ENCODE measurements at regions not wholly inside any gene's neighbourhood (a gene's known extent, or its start where the extent isn't known, plus 50 kb on each side); places are given as distances from the start of the nearest gene placed in this dataset.

DNA sequence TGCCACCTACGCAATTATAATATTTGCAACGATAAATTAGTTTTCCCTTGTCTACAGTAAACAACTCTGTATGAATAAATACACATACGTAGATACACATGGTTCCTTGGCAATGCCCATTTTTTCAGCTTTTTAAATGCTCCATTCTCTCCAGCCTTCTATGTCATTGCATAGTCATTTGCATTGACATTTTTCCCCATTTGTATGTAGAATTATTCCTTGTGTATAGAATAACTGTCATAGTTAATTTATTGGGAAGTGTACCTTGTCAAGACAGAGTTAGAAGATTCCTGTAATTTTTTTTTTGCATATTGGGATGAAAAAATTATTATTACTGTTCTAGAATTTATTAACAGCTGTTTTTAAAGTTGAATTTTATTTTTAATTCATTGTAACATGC lies 736.7 kb upstream of the DPPA4 start:
- Histone ChIP-seq H3K27me3 (ENCODE audit: insufficient read depth, low read length) (no peaks in the 10 kb centered on the region), H3K9me3 (ENCODE audit: low read depth, low read length) (no peaks in the 10 kb centered on the region), H3K4me3 (ENCODE audit: low read length) (no peak overlapping the region), H3K4me1 (ENCODE audit: insufficient read depth, low read length) (no peaks in the 10 kb centered on the region)

DNA sequence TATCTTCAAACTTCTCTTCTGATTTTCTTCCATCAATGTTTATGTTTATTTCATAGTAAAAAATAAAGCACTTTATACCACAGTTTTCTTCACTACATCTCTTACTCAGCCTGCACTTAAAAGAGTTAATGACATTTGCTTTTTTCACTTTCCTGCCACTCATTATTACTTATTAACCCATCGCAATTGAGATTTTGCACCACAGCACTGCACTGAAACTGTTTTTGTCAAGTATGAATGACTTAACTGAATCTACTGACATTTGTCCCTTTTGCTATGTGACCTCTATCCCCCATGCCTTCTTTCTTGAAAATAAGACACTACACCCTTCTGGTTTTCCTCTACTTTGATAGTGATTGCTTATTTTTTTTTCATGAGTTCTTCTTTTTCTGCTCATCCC lies 739.7 kb upstream of the DPPA4 start:
- Histone ChIP-seq H3K9me3 (ENCODE audit: low read depth, low read length) (no peaks in the 10 kb centered on the region), H3K27me3 (ENCODE audit: insufficient read depth, low read length) (no peaks in the 10 kb centered on the region), H3K4me1 (ENCODE audit: insufficient read depth, low read length) (no peaks in the 10 kb centered on the region), H3K4me3 (ENCODE audit: low read length) (no peak overlapping the region)

DNA sequence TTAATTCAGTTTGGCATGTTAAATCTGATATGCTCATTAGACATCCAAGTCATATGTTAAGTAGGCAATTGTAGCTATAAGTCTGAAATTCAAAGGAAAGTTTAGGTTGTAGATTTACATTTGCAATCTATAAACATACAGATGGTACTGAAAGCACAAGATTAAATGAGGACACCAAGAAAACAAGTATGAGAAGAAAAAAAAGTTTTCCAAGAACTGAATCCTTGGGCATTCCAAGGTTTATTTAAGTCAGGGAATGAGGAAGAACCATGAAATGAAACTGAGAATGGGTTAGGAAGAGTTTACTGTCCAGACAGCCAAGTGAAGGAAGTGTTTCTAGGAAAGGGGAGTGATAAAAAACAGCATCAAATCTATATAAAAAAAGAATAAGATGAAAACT lies 756.1 kb upstream of the DPPA4 start:
- no peaks in the 10 kb centered on the region for H3K4me1 ChIP-seq (ENCODE audit: insufficient read depth, low read length)
- H3K9me3 ChIP-seq (ENCODE audit: low read depth, low read length) = no peaks in the 10 kb centered on the region
- no peak overlapping the region for H3K4me3 ChIP-seq (ENCODE audit: low read length)
- H3K27me3 ChIP-seq (ENCODE audit: insufficient read depth, low read length) = no peaks in the 10 kb centered on the region

DNA sequence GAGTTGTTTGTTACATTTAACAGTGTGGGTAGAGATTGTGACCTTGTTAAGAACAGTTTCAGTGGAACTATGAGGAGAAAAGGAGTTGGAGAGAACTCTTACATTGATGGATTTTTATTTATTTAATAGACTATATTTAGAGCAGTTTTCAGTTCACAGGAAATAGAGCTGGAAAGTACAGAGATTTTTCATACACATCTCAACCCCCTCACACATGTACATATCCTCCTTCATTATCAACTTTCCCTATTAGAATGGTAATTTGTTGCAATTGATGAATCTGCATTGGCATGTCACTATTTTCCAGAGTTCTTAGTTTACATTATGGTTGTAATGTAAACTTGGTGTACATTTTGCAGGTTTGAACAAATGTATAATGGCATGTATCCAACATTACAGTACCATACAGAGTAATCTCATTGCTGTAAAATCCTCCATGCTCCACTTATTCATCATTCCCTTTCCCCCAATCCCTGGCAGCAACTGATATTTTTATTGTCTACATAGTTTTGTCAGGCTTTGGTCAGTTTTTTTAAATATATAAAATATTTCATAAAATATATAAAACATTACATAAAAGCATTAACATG lies 756.6 kb upstream of the DPPA4 start:
- H3K4me1 ChIP-seq (ENCODE audit: insufficient read depth, low read length) = no peaks in the 10 kb centered on the region
- H3K27me3 ChIP-seq (ENCODE audit: insufficient read depth, low read length) = no peaks in the 10 kb centered on the region
- no peaks in the 10 kb centered on the region for H3K9me3 ChIP-seq (ENCODE audit: low read depth, low read length)
- H3K4me3 ChIP-seq (ENCODE audit: low read length) = no peak overlapping the region

DNA sequence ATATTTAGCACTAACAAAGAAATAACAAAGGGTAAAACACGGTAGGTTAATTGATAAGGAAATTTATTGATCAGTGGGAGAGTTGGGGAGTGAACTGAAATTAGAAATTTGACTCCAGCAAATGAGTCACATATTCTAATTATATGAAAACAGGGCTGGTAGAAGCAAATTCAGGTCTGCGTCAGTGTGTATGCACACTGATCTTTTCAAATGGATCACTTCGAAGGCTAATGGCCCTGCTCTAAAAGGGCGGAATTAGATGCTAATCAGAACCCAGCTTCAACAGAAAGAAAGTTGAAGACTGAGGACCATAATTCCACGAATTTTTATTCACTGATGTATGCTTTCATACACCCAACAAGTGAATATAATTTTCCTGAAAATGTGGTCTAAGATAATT lies 762.4 kb upstream of the DPPA4 start:
- Histone ChIP-seq H3K4me3 (ENCODE audit: low read length) (no peak overlapping the region), H3K9me3 (ENCODE audit: low read depth, low read length) (no peaks in the 10 kb centered on the region), H3K4me1 (ENCODE audit: insufficient read depth, low read length) (no peaks in the 10 kb centered on the region), H3K27me3 (ENCODE audit: insufficient read depth, low read length) (no peaks in the 10 kb centered on the region)

DNA sequence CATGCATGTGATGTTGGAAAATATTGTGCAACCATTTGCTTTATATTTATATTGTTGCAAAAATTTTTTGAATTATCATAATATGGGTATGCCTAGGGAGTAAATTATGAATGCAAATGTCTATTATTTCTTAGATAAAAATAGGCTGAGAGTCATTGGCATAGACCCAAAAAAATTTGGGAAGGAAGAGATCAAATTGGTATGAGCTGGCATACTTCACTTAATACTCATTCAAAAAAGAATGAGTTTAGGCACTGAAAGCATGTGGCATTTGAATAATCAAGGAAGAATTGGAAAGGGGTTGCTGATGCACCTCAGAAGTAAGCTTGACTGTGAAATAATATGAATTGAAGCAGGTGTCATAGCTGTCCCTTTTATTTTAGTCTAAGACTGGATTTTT lies 764.0 kb upstream of the DPPA4 start:
- Histone ChIP-seq H3K9me3 (ENCODE audit: low read depth, low read length) (no peaks in the 10 kb centered on the region), H3K27me3 (ENCODE audit: insufficient read depth, low read length) (no peaks in the 10 kb centered on the region), H3K4me3 (ENCODE audit: low read length) (no peak overlapping the region), H3K4me1 (ENCODE audit: insufficient read depth, low read length) (no peaks in the 10 kb centered on the region)

DNA sequence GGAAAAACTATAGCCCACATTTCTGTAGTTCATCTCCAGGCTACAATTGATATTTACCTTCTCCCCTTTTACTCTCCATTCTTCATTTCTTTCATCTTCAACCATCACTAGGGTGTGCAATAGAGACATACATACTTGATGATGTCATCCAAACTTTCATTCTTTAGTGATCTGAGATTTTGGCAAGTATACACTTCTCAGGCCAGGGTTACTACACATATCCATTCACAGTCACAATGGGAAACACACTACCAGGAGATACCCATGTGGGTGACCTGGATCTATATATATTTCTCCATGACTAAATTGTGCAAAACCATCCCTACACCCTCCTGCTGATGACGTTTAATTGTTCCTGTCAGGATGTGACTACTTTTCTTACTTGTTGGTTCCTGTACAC lies 769.5 kb upstream of the DPPA4 start:
- Histone ChIP-seq H3K4me1 (ENCODE audit: insufficient read depth, low read length) (no peaks in the 10 kb centered on the region), H3K4me3 (ENCODE audit: low read length) (no peak overlapping the region), H3K27me3 (ENCODE audit: insufficient read depth, low read length) (no peaks in the 10 kb centered on the region), H3K9me3 (ENCODE audit: low read depth, low read length) (no peaks in the 10 kb centered on the region)

DNA sequence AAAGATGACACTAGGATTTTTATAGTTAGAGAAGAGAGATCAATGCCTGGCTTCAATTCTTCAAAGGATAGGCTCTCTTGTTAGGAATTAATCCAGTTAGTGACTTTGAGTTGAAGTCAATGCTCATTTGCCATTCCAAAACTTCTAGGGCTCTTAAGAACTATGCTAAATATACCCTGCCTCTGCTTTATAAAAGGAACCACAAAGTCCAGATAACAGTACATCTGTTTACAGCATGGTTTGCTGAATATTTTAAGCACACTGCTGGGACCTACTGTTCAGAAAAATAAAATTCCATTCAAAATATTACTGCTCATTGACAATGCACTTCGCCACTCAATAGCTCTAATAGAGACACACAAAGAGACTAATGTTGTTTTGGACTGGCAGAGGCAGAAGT lies 786.6 kb upstream of the DPPA4 start:
- Histone ChIP-seq H3K27me3 (ENCODE audit: insufficient read depth, low read length) (no peaks in the 10 kb centered on the region), H3K4me1 (ENCODE audit: insufficient read depth, low read length) (no peaks in the 10 kb centered on the region)

DNA sequence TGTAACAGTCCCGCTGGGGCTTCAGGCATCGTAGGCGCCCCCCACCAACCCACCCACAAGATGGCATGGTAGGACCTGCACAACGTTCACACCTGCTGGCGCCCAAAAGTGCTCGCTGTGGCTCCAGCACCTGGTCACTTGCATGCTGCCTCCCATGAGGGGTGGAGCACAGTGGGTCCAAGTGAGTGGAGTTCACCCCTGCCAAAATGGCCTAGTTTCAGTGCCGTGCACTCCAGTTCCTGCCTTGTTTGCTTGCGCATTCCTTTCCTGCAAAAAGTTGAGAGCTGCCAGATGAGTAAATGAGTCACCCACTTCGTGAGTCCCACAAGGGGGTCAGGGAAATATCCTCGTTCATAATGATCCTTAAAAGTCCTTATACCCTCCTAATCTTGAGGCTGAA lies 788.7 kb upstream of the DPPA4 start:
- Histone ChIP-seq H3K4me1 (ENCODE audit: insufficient read depth, low read length) (no peaks in the 10 kb centered on the region), H3K9me3 (ENCODE audit: low read depth, low read length) (no peaks in the 10 kb centered on the region), H3K27me3 (ENCODE audit: insufficient read depth, low read length) (no peaks in the 10 kb centered on the region), H3K4me3 (ENCODE audit: low read length) (no peak overlapping the region)

More for the DNA sequence above, 786.6 kb upstream of the DPPA4 start:
- H3K9me3 ChIP-seq (ENCODE audit: low read depth, low read length) = no peaks in the 10 kb centered on the region
- no peak overlapping the region for H3K4me3 ChIP-seq (ENCODE audit: low read length)

DNA sequence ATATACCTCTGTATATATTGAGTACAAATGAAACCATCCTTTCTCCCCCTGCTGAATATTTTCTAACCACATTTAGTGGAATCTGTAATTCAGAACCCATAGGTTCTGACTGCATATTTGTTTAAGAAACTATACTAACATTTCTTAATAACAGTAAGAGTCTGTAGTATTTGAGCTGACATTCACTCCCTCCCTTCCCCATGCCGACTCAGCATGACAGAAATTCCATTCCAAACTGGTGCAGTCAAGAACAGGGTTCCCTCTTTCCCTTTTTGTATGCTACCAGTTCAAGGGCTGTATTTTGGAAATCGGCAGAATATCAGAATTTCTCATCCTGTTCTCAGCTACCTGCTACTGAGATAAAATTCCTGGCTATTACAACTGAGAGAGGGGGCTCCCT lies 796.6 kb upstream of the DPPA4 start:
- Histone ChIP-seq H3K27me3 (ENCODE audit: insufficient read depth, low read length) (no peaks in the 10 kb centered on the region), H3K4me3 (ENCODE audit: low read length) (no peak overlapping the region), H3K9me3 (ENCODE audit: low read depth, low read length) (peaks cover 5% of the 10 kb centered on the region), H3K4me1 (ENCODE audit: insufficient read depth, low read length) (no peaks in the 10 kb centered on the region)

DNA sequence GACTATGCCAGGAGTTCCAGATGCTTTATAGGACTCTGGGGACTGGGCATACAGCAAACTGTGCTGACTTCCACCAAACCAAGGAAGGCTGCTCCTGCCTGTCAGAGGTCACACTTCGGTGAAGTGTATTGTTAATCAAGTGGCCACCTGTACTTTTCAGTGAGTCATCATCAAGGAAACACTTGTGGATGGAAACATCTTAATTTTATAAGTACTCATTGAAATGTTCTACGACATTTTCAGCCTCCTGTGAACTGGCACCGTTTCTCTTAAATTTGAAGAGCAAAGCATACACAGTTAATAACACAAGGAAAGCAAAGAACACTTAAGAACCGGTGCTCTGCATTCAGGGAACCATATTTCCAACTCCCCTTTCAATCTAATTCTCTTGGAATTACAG lies 801.7 kb upstream of the DPPA4 start:
- no peak overlapping the region for H3K4me3 ChIP-seq (ENCODE audit: low read length)
- H3K9me3 ChIP-seq (ENCODE audit: low read depth, low read length) = peaks cover 5% of the 10 kb centered on the region
- H3K27me3 ChIP-seq (ENCODE audit: insufficient read depth, low read length) = no peaks in the 10 kb centered on the region

DNA sequence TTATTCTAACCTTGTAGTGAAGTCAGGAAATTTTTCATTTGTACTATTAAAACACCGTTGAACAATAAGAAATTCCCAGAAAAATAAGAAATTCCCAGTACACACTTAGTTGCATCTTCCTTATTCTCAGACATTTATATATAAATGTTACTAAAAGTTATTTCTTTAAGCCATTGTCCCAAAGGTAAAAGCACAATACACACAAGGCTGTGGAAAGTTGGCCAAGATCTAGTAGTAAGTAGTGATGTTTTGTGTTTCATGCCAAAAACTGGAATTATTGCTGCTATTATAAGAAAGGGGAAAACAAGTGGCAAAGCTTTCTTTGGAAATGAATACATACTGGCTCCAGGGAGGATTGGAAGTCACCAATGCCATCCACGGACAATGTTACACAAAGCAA lies 802.5 kb upstream of the DPPA4 start:
- H3K9me3 ChIP-seq (ENCODE audit: low read depth, low read length) = peaks cover 5% of the 10 kb centered on the region

More for the DNA sequence above, 801.7 kb upstream of the DPPA4 start:
- H3K4me1 ChIP-seq (ENCODE audit: insufficient read depth, low read length) = no peaks in the 10 kb centered on the region

DNA sequence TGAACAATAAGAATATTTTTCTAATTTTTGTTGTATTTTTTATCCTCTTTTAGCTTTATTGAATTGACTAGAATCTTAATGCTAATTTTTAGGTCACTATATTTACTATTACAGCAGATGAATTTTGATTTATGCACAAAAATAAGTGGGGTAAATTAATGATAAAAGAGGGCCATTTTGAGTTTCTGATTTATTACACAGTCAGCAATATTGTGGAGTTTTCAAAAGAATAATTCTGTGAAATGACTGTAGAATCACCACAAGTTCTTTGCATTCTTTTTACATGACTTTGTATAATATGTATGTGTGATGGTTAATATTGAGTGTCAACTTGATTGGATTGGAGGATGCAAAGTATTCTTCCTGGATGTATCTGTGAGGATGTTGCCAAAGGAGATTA lies 812.4 kb upstream of the DPPA4 start:
- H3K27me3 ChIP-seq (ENCODE audit: insufficient read depth, low read length) = no peaks in the 10 kb centered on the region
- H3K9me3 ChIP-seq (ENCODE audit: low read depth, low read length) = no peaks in the 10 kb centered on the region

More for the DNA sequence above, 802.5 kb upstream of the DPPA4 start:
- H3K4me1 ChIP-seq (ENCODE audit: insufficient read depth, low read length) = no peaks in the 10 kb centered on the region
- H3K27me3 ChIP-seq (ENCODE audit: insufficient read depth, low read length) = no peaks in the 10 kb centered on the region
- H3K4me3 ChIP-seq (ENCODE audit: low read length) = no peak overlapping the region

DNA sequence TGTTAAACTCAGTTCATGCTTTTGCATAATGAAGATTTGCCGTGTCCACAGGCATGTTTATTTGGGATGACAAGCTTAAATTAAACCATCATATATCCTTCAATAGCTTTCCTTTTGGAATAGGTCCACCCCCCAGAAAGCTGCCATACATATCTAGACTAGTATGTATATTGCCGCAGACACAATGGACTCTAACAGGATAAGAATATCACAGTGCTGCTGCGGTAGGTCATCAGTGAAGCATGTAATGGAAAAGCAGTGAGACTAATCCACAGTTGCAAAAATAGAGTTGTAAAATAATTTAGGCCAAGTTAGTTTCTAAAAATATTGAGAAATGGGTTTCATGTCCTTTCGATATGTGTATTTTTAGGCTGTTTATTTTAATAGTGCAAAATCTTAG lies 819.9 kb upstream of the DPPA4 start:
- Histone ChIP-seq H3K4me3 (ENCODE audit: low read length) (no peak overlapping the region), H3K4me1 (ENCODE audit: insufficient read depth, low read length) (no peaks in the 10 kb centered on the region), H3K9me3 (ENCODE audit: low read depth, low read length) (no peaks in the 10 kb centered on the region), H3K27me3 (ENCODE audit: insufficient read depth, low read length) (no peaks in the 10 kb centered on the region)

More for the DNA sequence above, 812.4 kb upstream of the DPPA4 start:
- Histone ChIP-seq H3K4me3 (ENCODE audit: low read length) (no peak overlapping the region), H3K4me1 (ENCODE audit: insufficient read depth, low read length) (no peaks in the 10 kb centered on the region)

DNA sequence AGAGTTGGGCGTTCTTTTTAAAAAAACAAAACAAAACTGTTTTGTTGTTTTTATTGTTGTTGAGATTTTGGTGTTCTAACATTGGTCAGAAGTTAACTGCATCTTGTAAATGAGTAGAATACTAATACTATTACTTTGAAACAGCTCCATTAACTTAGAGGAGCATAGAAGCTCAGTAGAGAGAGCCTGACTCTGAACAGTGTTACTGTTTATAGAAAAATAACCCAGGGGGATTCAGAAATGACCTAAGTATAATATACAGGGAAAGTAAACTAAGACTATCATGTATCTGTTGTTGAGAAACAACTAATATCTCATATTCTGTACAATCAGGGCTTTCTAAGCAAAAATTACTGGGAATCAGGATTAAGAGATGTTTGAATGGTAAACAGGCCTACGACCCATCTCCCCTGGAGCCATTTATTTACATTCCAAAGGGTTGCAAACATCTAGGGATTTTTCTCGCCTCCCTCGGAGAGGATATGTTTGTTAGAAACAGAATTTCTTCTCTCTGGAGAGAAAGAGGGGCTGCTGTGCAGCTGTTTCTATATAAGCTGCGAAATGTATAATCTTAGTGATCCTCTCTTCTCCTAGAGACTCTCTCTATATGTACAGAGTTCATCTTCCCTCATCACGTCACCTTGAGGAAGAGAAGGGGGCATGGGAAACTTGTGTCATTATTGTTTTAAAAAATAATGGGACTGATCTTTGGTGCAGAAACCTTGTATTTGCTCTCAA lies 827.5 kb upstream of the DPPA4 start:
- no peaks in the 10 kb centered on the region for H3K27me3 ChIP-seq (ENCODE audit: insufficient read depth, low read length)
- H3K4me1 ChIP-seq (ENCODE audit: insufficient read depth, low read length) = no peaks in the 10 kb centered on the region
- no peak overlapping the region for H3K4me3 ChIP-seq (ENCODE audit: low read length)
- H3K9me3 ChIP-seq (ENCODE audit: low read depth, low read length) = no peaks in the 10 kb centered on the region

DNA sequence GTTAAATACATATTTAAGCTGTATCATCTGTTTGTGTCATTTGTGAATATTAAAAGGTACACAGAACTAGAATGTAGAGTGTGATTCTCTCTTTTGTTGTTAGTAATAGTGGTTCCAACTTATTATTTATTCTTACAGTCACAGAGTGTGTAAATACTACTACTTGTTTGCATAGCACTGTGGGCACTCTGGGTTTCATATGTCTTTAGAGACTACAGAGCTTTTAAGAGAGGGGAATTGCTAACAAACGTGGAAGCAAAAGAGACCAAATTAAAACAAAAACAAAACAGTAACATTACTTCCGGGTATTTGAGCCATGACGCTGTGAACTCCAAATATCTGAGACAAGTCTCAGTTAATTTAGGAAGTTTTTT lies 828.0 kb upstream of the DPPA4 start:
- Histone ChIP-seq H3K9me3 (ENCODE audit: low read depth, low read length) (no peaks in the 10 kb centered on the region), H3K4me1 (ENCODE audit: insufficient read depth, low read length) (no peaks in the 10 kb centered on the region), H3K27me3 (ENCODE audit: insufficient read depth, low read length) (no peaks in the 10 kb centered on the region), H3K4me3 (ENCODE audit: low read length) (no peak overlapping the region)

Measured in mononuclear cell (primary cell).